ENCODE measurements at regions not wholly inside any gene's neighbourhood (a gene's known extent, or its start where the extent isn't known, plus 50 kb on each side); places are given as distances from the start of the nearest gene placed in this dataset.

GRCh38 chr4:186957952-186958555 lies 234.4 kb upstream of the FAT1 start:
- H3K36me3 ChIP-seq (ENCODE audit: control insufficient read depth in 1 of 2, insufficient read depth in 2 of 2, low read length in 1 of 2) = no peaks in the 10 kb centered on the region
- no peak overlapping the region for H3K27ac ChIP-seq (ENCODE audit: low read depth in 1 of 2, low read length in 2 of 2)
- no peaks in the 10 kb centered on the region for H3K4me1 ChIP-seq (ENCODE audit: control insufficient read depth in 1 of 2, insufficient read depth in 2 of 2, low read length in 2 of 2)
- ATAC-seq (ENCODE audit: low FRiP score) (no peak), DNase-seq (no peak)
- no peaks in the 10 kb centered on the region for H3K27me3 ChIP-seq (ENCODE audit: control insufficient read depth in 1 of 2, insufficient read depth in 2 of 2, low read length in 1 of 2)
- no peaks in the 10 kb centered on the region for H3K9me3 ChIP-seq (ENCODE audit: control insufficient read depth, low read length)
- intact Hi-C loops (cut with DNase I) = no loop called here
- WGBS, 2 donors = 66 to 67% methylated on average over 3 of the region's 3 CpGs
- no peak overlapping the region for H3K4me3 ChIP-seq (ENCODE audit: low read length in 2 of 2)

GRCh38 chr4:186958726-186959350 lies 235.2 kb upstream of the FAT1 start:
- ATAC-seq (ENCODE audit: low FRiP score) = no peak
- H3K9me3 ChIP-seq (ENCODE audit: control insufficient read depth, low read length) = no peaks in the 10 kb centered on the region

GRCh38 chr4:186979961-186980745 lies 256.5 kb upstream of the FAT1 start:
- 21 to 35% methylated on average over 12 of the region's 12 CpGs for WGBS, 2 donors
- Histone ChIP-seq H3K27me3 (ENCODE audit: control insufficient read depth in 1 of 2, insufficient read depth in 2 of 2, low read length in 1 of 2) (no peaks in the 10 kb centered on the region), H3K9me3 (ENCODE audit: control insufficient read depth, low read length) (no peaks in the 10 kb centered on the region), H3K27ac (ENCODE audit: low read depth in 1 of 2, low read length in 2 of 2) (no peak overlapping the region), H3K4me3 (ENCODE audit: low read length in 2 of 2) (peak overlapping the region; percentile 31 to 34), H3K36me3 (ENCODE audit: control insufficient read depth in 1 of 2, insufficient read depth in 2 of 2, low read length in 1 of 2) (no peaks in the 10 kb centered on the region), H3K4me1 (ENCODE audit: control insufficient read depth in 1 of 2, insufficient read depth in 2 of 2, low read length in 2 of 2) (no peaks in the 10 kb centered on the region)
- ATAC-seq (ENCODE audit: low FRiP score) (no peak), DNase-seq (no peak)
- intact Hi-C loops (cut with DNase I) = no loop called here

More at GRCh38 chr4:186958726-186959350, 235.2 kb upstream of the FAT1 start:
- DNase-seq = no peak
- 57 to 68% methylated on average over 9 of the region's 9 CpGs for WGBS, 2 donors
- H3K27me3 ChIP-seq (ENCODE audit: control insufficient read depth in 1 of 2, insufficient read depth in 2 of 2, low read length in 1 of 2) = no peaks in the 10 kb centered on the region
- no peaks in the 10 kb centered on the region for H3K4me1 ChIP-seq (ENCODE audit: control insufficient read depth in 1 of 2, insufficient read depth in 2 of 2, low read length in 2 of 2)
- H3K27ac ChIP-seq (ENCODE audit: low read depth in 1 of 2, low read length in 2 of 2) = no peak overlapping the region
- no peaks in the 10 kb centered on the region for H3K36me3 ChIP-seq (ENCODE audit: control insufficient read depth in 1 of 2, insufficient read depth in 2 of 2, low read length in 1 of 2)
- no peak overlapping the region for H3K4me3 ChIP-seq (ENCODE audit: low read length in 2 of 2)
- intact Hi-C loops (cut with DNase I) = no loop called here

- H3K27ac ChIP-seq (ENCODE audit: low read depth in 1 of 2, low read length in 2 of 2) = no peak overlapping the region
- ATAC-seq (ENCODE audit: low FRiP score) = no peak
- WGBS, 2 donors = 48 to 49% methylated on average over 2 of the region's 2 CpGs
These were observed 257.5 kb upstream of the FAT1 start for GRCh38 chr4:186981161-186981560.

GRCh38 chr4:186982160-186982559 lies 258.5 kb upstream of the FAT1 start:
- H3K36me3 ChIP-seq (ENCODE audit: control insufficient read depth in 1 of 2, insufficient read depth in 2 of 2, low read length in 1 of 2) = no peaks in the 10 kb centered on the region
- intact Hi-C loops (cut with DNase I) = no loop called here
- DNase-seq (no peak), ATAC-seq (ENCODE audit: low FRiP score) (no peak)
- no peak overlapping the region for H3K4me3 ChIP-seq (ENCODE audit: low read length in 2 of 2)
- H3K9me3 ChIP-seq (ENCODE audit: control insufficient read depth, low read length) = no peaks in the 10 kb centered on the region
- no peak overlapping the region for H3K27ac ChIP-seq (ENCODE audit: low read depth in 1 of 2, low read length in 2 of 2)
- no peaks in the 10 kb centered on the region for H3K27me3 ChIP-seq (ENCODE audit: control insufficient read depth in 1 of 2, insufficient read depth in 2 of 2, low read length in 1 of 2)
- 94 to 98% methylated on average over 7 of the region's 7 CpGs for WGBS, 2 donors
- no peaks in the 10 kb centered on the region for H3K4me1 ChIP-seq (ENCODE audit: control insufficient read depth in 1 of 2, insufficient read depth in 2 of 2, low read length in 2 of 2)

More at GRCh38 chr4:186981161-186981560, 257.5 kb upstream of the FAT1 start:
- intact Hi-C loops (cut with DNase I) = no loop called here
- no peaks in the 10 kb centered on the region for H3K9me3 ChIP-seq (ENCODE audit: control insufficient read depth, low read length)
- no peaks in the 10 kb centered on the region for H3K36me3 ChIP-seq (ENCODE audit: control insufficient read depth in 1 of 2, insufficient read depth in 2 of 2, low read length in 1 of 2)
- H3K4me3 ChIP-seq (ENCODE audit: low read length in 2 of 2) = no peak overlapping the region
- no peak for DNase-seq
- H3K27me3 ChIP-seq (ENCODE audit: control insufficient read depth in 1 of 2, insufficient read depth in 2 of 2, low read length in 1 of 2) = no peaks in the 10 kb centered on the region
- H3K4me1 ChIP-seq (ENCODE audit: control insufficient read depth in 1 of 2, insufficient read depth in 2 of 2, low read length in 2 of 2) = no peaks in the 10 kb centered on the region

GRCh38 chr4:186984105-186984644 lies 260.5 kb upstream of the FAT1 start:
- 82 to 98% methylated on average over 7 of the region's 7 CpGs for WGBS, 2 donors
- Histone ChIP-seq H3K36me3 (ENCODE audit: control insufficient read depth in 1 of 2, insufficient read depth in 2 of 2, low read length in 1 of 2) (no peaks in the 10 kb centered on the region), H3K27ac (ENCODE audit: low read depth in 1 of 2, low read length in 2 of 2) (no peak overlapping the region), H3K4me1 (ENCODE audit: control insufficient read depth in 1 of 2, insufficient read depth in 2 of 2, low read length in 2 of 2) (no peaks in the 10 kb centered on the region), H3K27me3 (ENCODE audit: control insufficient read depth in 1 of 2, insufficient read depth in 2 of 2, low read length in 1 of 2) (no peaks in the 10 kb centered on the region), H3K9me3 (ENCODE audit: control insufficient read depth, low read length) (no peaks in the 10 kb centered on the region), H3K4me3 (ENCODE audit: low read length in 2 of 2) (no peak overlapping the region)
- ATAC-seq (ENCODE audit: low FRiP score) (no peak), DNase-seq (no peak)
- intact Hi-C loops (cut with DNase I) = no loop called here

- no peaks in the 10 kb centered on the region for H3K36me3 ChIP-seq (ENCODE audit: control insufficient read depth in 1 of 2, insufficient read depth in 2 of 2, low read length in 1 of 2)
- DNase-seq (no peak), ATAC-seq (ENCODE audit: low FRiP score) (no peak)
- H3K27ac ChIP-seq (ENCODE audit: low read depth in 1 of 2, low read length in 2 of 2) = no peak overlapping the region
- intact Hi-C loops (cut with DNase I) = no loop called here
- H3K4me1 ChIP-seq (ENCODE audit: control insufficient read depth in 1 of 2, insufficient read depth in 2 of 2, low read length in 2 of 2) = no peaks in the 10 kb centered on the region
- 59 to 66% methylated on average over 3 of the region's 3 CpGs for whole genome bisulfite sequencing, 2 donors
- no peaks in the 10 kb centered on the region for H3K9me3 ChIP-seq (ENCODE audit: control insufficient read depth, low read length)
- no peak overlapping the region for H3K4me3 ChIP-seq (ENCODE audit: low read length in 2 of 2)
- H3K27me3 ChIP-seq (ENCODE audit: control insufficient read depth in 1 of 2, insufficient read depth in 2 of 2, low read length in 1 of 2) = no peaks in the 10 kb centered on the region
These were observed 276.0 kb upstream of the FAT1 start for GRCh38 chr4:186999686-187000085.

- Histone ChIP-seq H3K27me3 (ENCODE audit: control insufficient read depth in 1 of 2, insufficient read depth in 2 of 2, low read length in 1 of 2) (no peaks in the 10 kb centered on the region), H3K27ac (ENCODE audit: low read depth in 1 of 2, low read length in 2 of 2) (no peak overlapping the region), H3K9me3 (ENCODE audit: control insufficient read depth, low read length) (no peaks in the 10 kb centered on the region), H3K4me3 (ENCODE audit: low read length in 2 of 2) (no peak overlapping the region), H3K4me1 (ENCODE audit: control insufficient read depth in 1 of 2, insufficient read depth in 2 of 2, low read length in 2 of 2) (no peaks in the 10 kb centered on the region), H3K36me3 (ENCODE audit: control insufficient read depth in 1 of 2, insufficient read depth in 2 of 2, low read length in 1 of 2) (no peaks in the 10 kb centered on the region)
- ATAC-seq (ENCODE audit: low FRiP score) (no peak), DNase-seq (no peak)
- intact Hi-C loops (cut with DNase I) = no loop called here
- 29 to 33% methylated on average over 2 of the region's 2 CpGs for WGBS, 2 donors
These were observed 276.6 kb upstream of the FAT1 start for GRCh38 chr4:187000281-187000680.

All from aorta (tissue), 5 donors.